Motor neuron (in vitro differentiated cells): ENCODE measurements at regions not wholly inside any gene's neighbourhood (a gene's known extent, or its start where the extent isn't known, plus 50 kb on each side); places are given as distances from the start of the nearest gene placed in this dataset.
"Not testable (repeated sequence)": the region's sequence is repeated elsewhere in the genome, so short reads cannot be mapped to it uniquely, and the experiment has no call there.

Source experiments
- ATAC-seq, 8 experiments: fragments of 200-7000 bp; cut with Tn5 transposase; replicated peaks in 6 of 8; 2 replicates each; pipeline ENCODE4 v1.8.0; 2021; ENCODE audit warnings: mild to moderate bottlenecking in 8 of 8, moderate library complexity in 8 of 8
- H3K27ac ChIP-seq, 2 donors: fragments of 250-450 bp; sonication (Bioruptor Pico); 2 replicates each; pipeline ENCODE4 v1.9.0; 2021; ENCODE audit warnings: antibody characterized with exemption in 2 of 2, mild to moderate bottlenecking in 2 of 2, moderate library complexity in 1 of 2
- H3K4me1 ChIP-seq, 2 donors: fragments of 250-450 bp; sonication (Bioruptor Pico); replicated peaks in 1 of 2; 2 replicates each; pipeline ENCODE4 v1.6.1; 2021; ENCODE audit warnings: antibody characterized with exemption in 2 of 2, mild to moderate bottlenecking in 2 of 2, moderate library complexity in 1 of 2
- H3K4me3 ChIP-seq, 5 donors: fragments of 250-450 bp; sonication (Bioruptor Pico); 2 replicates each; pipeline ENCODE4 v1.9.0; 2021; ENCODE audit warnings: antibody characterized with exemption in 5 of 5, mild to moderate bottlenecking in 5 of 5, moderate library complexity in 4 of 5
- WGBS, 10 experiments: fragments of 450-650 bp; shearing (Covaris generic); methylation state at CpG; one replicate each; pipeline ENCODE4 v1.0.0; 2022; 5-methylcytosine and 5-hydroxymethylcytosine counted together
- in situ Hi-C, 9 experiments: fragments of 400-800 bp; cut with MboI; loops; one replicate each; pipeline ENCODE4 v1.15.0; 2021; ENCODE audit warnings: low sequenced_read_pairs in 9 of 9, low pct_unique_long_range_greater_than_20kb in 2 of 9; ENCODE audit not compliant: unreplicated experiment in 9 of 9

GRCh38 chr2:171266102-171266501, 105.4 kb upstream of the TLK1 start:
- no peak for ATAC-seq
- peaks cover 12 to 21% of the 10 kb centered on the region in 2 donors for H3K4me1 ChIP-seq
- no peak overlapping the region for H3K27ac ChIP-seq
- no peak overlapping the region for H3K4me3 ChIP-seq
- WGBS, 10 experiments: 25 to 86% (median 71%) methylated on average over 1 to 6 of the region's 6 CpGs
- in situ Hi-C loops: no loop called here

- in situ Hi-C loops, H3K27ac ChIP-seq, H3K4me3 ChIP-seq, H3K4me1 ChIP-seq: not testable (repeated sequence)
- 60 to 100% (median 88%) methylated on average over 1 to 2 of the region's 2 CpGs; no CpG with 5 or more reads in 5 of the 10 experiments for WGBS, 10 experiments
- peak in 2 of 8 experiments; percentile 14 to 30 for ATAC-seq
Measured at GRCh38 chr2:171261529-171261928, 100.8 kb upstream of the TLK1 start.

- ATAC-seq: peak in 2 of 8 experiments; percentile 36 to 49
- in situ Hi-C loops: no loop called here
- Histone ChIP-seq H3K27ac (no peak overlapping the region), H3K4me3 (no peak overlapping the region), H3K4me1 (peaks cover 7 to 9% of the 10 kb centered on the region in 2 donors)
- WGBS, 10 experiments: 53 to 100% (median 74%) methylated on average over 1 to 6 of the region's 6 CpGs
Measured at GRCh38 chr2:171260471-171261424, 100.1 kb upstream of the TLK1 start.

- H3K27ac ChIP-seq: no peak overlapping the region
- no peaks in the 10 kb centered on the region for H3K4me1 ChIP-seq
- no peak for ATAC-seq
- H3K4me3 ChIP-seq: no peak overlapping the region
- in situ Hi-C loops: no loop called here
Measured at GRCh38 chr2:171254666-171255065, 94.0 kb upstream of the TLK1 start.

- ATAC-seq: peak in 1 of 8 experiments; percentile 61
- H3K4me3 ChIP-seq: no peak overlapping the region
- no peak overlapping the region for H3K27ac ChIP-seq
- H3K4me1 ChIP-seq: no peaks in the 10 kb centered on the region
- WGBS, 10 experiments: 40 to 100% (median 94%) methylated on average over 1 to 2 of the region's 2 CpGs; no CpG with 5 or more reads in 1 of the 10 experiments
- in situ Hi-C loops: no loop called here
Measured at GRCh38 chr2:171253900-171254650, 93.4 kb upstream of the TLK1 start.

- Histone ChIP-seq H3K4me1 (no peaks in the 10 kb centered on the region), H3K27ac (no peak overlapping the region), H3K4me3 (no peak overlapping the region)
- in situ Hi-C loops: no loop called here
- WGBS, 10 experiments: 44 to 100% (median 89%) methylated on average over 1 of the region's 1 CpG; no CpG with 5 or more reads in 5 of the 10 experiments
- ATAC-seq: no peak
Measured at GRCh38 chr2:171253279-171253678, 92.6 kb upstream of the TLK1 start.

- no peak overlapping the region for H3K4me3 ChIP-seq
- no peaks in the 10 kb centered on the region for H3K4me1 ChIP-seq
- in situ Hi-C loops: no loop called here
- ATAC-seq: no peak
- WGBS, 10 experiments: 57 to 100% (median 67%) methylated on average over 1 of the region's 1 CpG; no CpG with 5 or more reads in 3 of the 10 experiments
- H3K27ac ChIP-seq: no peak overlapping the region
Measured at GRCh38 chr2:171249689-171250088, 89.0 kb upstream of the TLK1 start.

GRCh38 chr2:171247741-171248662, 87.3 kb upstream of the TLK1 start:
- H3K27ac ChIP-seq: no peak overlapping the region
- in situ Hi-C loops: no loop called here
- no peak for ATAC-seq
- no peak overlapping the region for H3K4me3 ChIP-seq
- 57 to 97% (median 83%) methylated on average over 3 to 8 of the region's 8 CpGs; no CpG with 5 or more reads in 2 of the 10 experiments for WGBS, 10 experiments
- no peaks in the 10 kb centered on the region for H3K4me1 ChIP-seq

GRCh38 chr2:171244970-171245782, 84.5 kb upstream of the TLK1 start:
- WGBS, 10 experiments: 43 to 100% (median 90%) methylated on average over 1 to 2 of the region's 2 CpGs; no CpG with 5 or more reads in 4 of the 10 experiments
- Histone ChIP-seq H3K4me3 (no peak overlapping the region), H3K4me1 (no peaks in the 10 kb centered on the region), H3K27ac (no peak overlapping the region)
- peak in 2 of 8 experiments; percentile 87 to 88 for ATAC-seq
- in situ Hi-C loops: no loop called here

GRCh38 chr2:171244466-171244969, 83.8 kb upstream of the TLK1 start:
- no peak overlapping the region for H3K27ac ChIP-seq
- in situ Hi-C loops: no loop called here
- no peak overlapping the region for H3K4me3 ChIP-seq
- ATAC-seq: peak in 5 of 8 experiments; percentile 36 to 69 (median 66)
- H3K4me1 ChIP-seq: no peaks in the 10 kb centered on the region
- 71 to 89% (median 83%) methylated on average over 1 of the region's 1 CpG; no CpG with 5 or more reads in 5 of the 10 experiments for WGBS, 10 experiments

- no peak for ATAC-seq
- no peak overlapping the region for H3K4me3 ChIP-seq
- no peak overlapping the region for H3K27ac ChIP-seq
- in situ Hi-C loops: no loop called here
- 0 to 83% (median 80%) methylated on average over 1 of the region's 1 CpG; no CpG with 5 or more reads in 5 of the 10 experiments for WGBS, 10 experiments
- H3K4me1 ChIP-seq: no peaks in the 10 kb centered on the region
Measured at GRCh38 chr2:171241771-171242170, 81.1 kb upstream of the TLK1 start.

GRCh38 chr2:171238946-171239345, 78.3 kb upstream of the TLK1 start:
- Histone ChIP-seq H3K4me1 (no peaks in the 10 kb centered on the region), H3K27ac (no peak overlapping the region), H3K4me3 (no peak overlapping the region)
- in situ Hi-C loops: no loop called here
- ATAC-seq: no peak
- 67 to 100% (median 82%) methylated on average over 1 to 4 of the region's 4 CpGs; no CpG with 5 or more reads in 1 of the 10 experiments for WGBS, 10 experiments
